Activated CD4-positive, alpha-beta T cell treated with anti-CD3 and anti-CD28 coated beads for 36 hours (primary cell): ENCODE measurements at regions not wholly inside any gene's neighbourhood (a gene's known extent, or its start where the extent isn't known, plus 50 kb on each side); places are given as distances from the start of the nearest gene placed in this dataset.
"Not testable (repeated sequence)": the region's sequence is repeated elsewhere in the genome, so short reads cannot be mapped to it uniquely, and the experiment has no call there.

Experiments
- ATAC-seq: fragments of 200-7000 bp; cut with Tn5 transposase; one replicate; pipeline ENCODE4 v1.10.0; 2021; ENCODE audit warnings: mild to moderate bottlenecking, moderate library complexity
- CTCF ChIA-PET: fragments of 350-600 bp; sonication (Branson Sonifier 250); formaldehyde crosslinking; loops from one replicate; lab custom pipeline; 2021; ENCODE audit warnings: antibody characterized with exemption; lab: Charles Lee
- POLR2A ChIA-PET: fragments of 350-600 bp; sonication (Branson Sonifier 250); formaldehyde crosslinking; loops from one replicate; lab custom pipeline; 2021; ENCODE audit warnings: antibody characterized with exemption, inconsistent platforms; lab: Charles Lee
- DNase-seq: peaks from one replicate; pipeline ENCODE4 v3.0.0-alpha.2; 2020
- H3K27ac Mint-ChIP-seq: one replicate; pipeline ENCODE4 v1.8.0; 2021; ENCODE audit warnings: mixed read lengths
- H3K27me3 Mint-ChIP-seq: one replicate; pipeline ENCODE4 v1.8.0; 2021; ENCODE audit warnings: mixed read lengths
- H3K36me3 Mint-ChIP-seq: one replicate; pipeline ENCODE4 v1.8.0; 2021; ENCODE audit warnings: low read depth, mixed read lengths
- H3K4me1 Mint-ChIP-seq: one replicate; pipeline ENCODE4 v1.8.0; 2021; ENCODE audit warnings: mixed read lengths
- H3K4me3 Mint-ChIP-seq: one replicate; pipeline ENCODE4 v1.8.0; 2021; ENCODE audit warnings: mild to moderate bottlenecking, moderate library complexity, mixed read lengths
- H3K9me3 Mint-ChIP-seq: one replicate; pipeline ENCODE4 v1.8.0; 2021; ENCODE audit warnings: low read depth, mixed read lengths
- intact Hi-C, 2 experiments: fragments of 100-400 bp; cut with DNase I in 1 of 2; cut with micrococcal nuclease in 1 of 2; formaldehyde crosslinking; loops; one replicate each; pipeline versions ENCODE4 v1.14.2 to v1.15.1; 2022 to 2024; cut with DNase I, micrococcal nuclease

DNA sequence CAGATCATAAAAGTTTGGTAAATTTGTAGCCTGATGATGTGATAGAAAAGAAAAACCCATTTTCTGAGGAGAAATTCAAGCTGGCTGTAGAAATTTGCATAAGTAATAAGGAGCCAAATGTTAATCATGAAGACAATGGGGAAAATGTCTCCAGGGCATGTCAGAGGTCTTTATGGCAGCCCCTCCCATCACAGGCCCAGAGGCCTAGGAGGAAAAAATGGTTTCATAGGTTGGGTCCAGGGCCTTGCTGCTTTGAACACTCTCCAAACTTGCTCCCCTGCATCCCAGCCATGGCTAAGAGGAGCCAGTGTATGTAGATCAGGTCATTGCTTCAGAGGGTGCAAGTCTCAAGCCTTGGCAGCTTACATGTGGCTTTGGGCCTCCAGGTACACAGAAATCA is 903.9 kb upstream of the ADAMTS5 start:
- CTCF ChIA-PET, H3K27me3 Mint-ChIP-seq, DNase-seq, H3K27ac Mint-ChIP-seq, H3K9me3 Mint-ChIP-seq, ATAC-seq, POLR2A ChIA-PET, intact Hi-C loops, H3K4me1 Mint-ChIP-seq, H3K36me3 Mint-ChIP-seq, H3K4me3 Mint-ChIP-seq: not testable (repeated sequence)

- H3K27ac Mint-ChIP-seq, POLR2A ChIA-PET, H3K4me1 Mint-ChIP-seq, ATAC-seq, DNase-seq, CTCF ChIA-PET, intact Hi-C loops, H3K36me3 Mint-ChIP-seq, H3K4me3 Mint-ChIP-seq, H3K9me3 Mint-ChIP-seq, H3K27me3 Mint-ChIP-seq: not testable (repeated sequence)
These were observed 893.5 kb upstream of the ADAMTS5 start for GRCh38 chr21:27860314-27860955.

- not testable (repeated sequence) for H3K27me3 Mint-ChIP-seq
These were observed 891.4 kb upstream of the ADAMTS5 start for GRCh38 chr21:27858053-27858825.

GRCh38 chr21:27856988-27857387 is 890.1 kb upstream of the ADAMTS5 start:
- H3K36me3 Mint-ChIP-seq, H3K4me1 Mint-ChIP-seq, H3K4me3 Mint-ChIP-seq, H3K27ac Mint-ChIP-seq, DNase-seq, ATAC-seq, CTCF ChIA-PET, H3K27me3 Mint-ChIP-seq, POLR2A ChIA-PET, H3K9me3 Mint-ChIP-seq, intact Hi-C loops: not testable (repeated sequence)

More at GRCh38 chr21:27858053-27858825, 891.4 kb upstream of the ADAMTS5 start:
- DNase-seq, CTCF ChIA-PET, H3K9me3 Mint-ChIP-seq, H3K27ac Mint-ChIP-seq, H3K4me1 Mint-ChIP-seq, POLR2A ChIA-PET, H3K4me3 Mint-ChIP-seq, intact Hi-C loops, H3K36me3 Mint-ChIP-seq, ATAC-seq: not testable (repeated sequence)

- peaks cover 5% of the 10 kb centered on the region for H3K9me3 Mint-ChIP-seq
- H3K4me1 Mint-ChIP-seq = no peaks in the 10 kb centered on the region
- no peaks in the 10 kb centered on the region for H3K27me3 Mint-ChIP-seq
These were observed 874.3 kb upstream of the ADAMTS5 start for GRCh38 chr21:27841084-27841672.

DNA sequence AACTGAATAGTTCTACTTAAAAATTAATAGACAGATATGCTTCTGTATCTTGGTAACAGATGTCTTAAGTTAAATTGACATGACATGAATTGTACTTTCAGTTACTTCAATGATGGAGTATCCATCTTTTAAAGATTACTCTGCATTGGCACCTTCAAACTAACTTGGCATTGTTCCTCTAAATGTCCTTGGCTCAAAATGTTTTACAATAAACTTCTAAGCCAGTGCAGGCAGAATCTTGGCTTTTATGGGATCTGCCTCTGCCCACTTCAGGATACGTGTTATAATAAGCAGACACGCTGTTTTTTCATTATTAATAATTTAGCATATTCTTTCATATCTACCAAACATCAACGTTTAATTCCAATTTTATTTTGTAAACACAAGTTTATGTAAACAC is 873.4 kb upstream of the ADAMTS5 start:
- no peaks in the 10 kb centered on the region for H3K4me1 Mint-ChIP-seq
- no peak overlapping the region for H3K27ac Mint-ChIP-seq
- intact Hi-C loops = no loop called here
- ATAC-seq (no peak), DNase-seq (no peak)
- no peaks in the 10 kb centered on the region for H3K36me3 Mint-ChIP-seq
- ChIA-PET POLR2A (no interaction called here), CTCF (no interaction called here)
- H3K4me3 Mint-ChIP-seq = no peak overlapping the region
- H3K27me3 Mint-ChIP-seq = no peaks in the 10 kb centered on the region
- H3K9me3 Mint-ChIP-seq = peaks cover 5% of the 10 kb centered on the region

More at GRCh38 chr21:27841084-27841672, 874.3 kb upstream of the ADAMTS5 start:
- ChIA-PET CTCF (no interaction called here), POLR2A (no interaction called here)
- intact Hi-C loops = no loop called here
- no peaks in the 10 kb centered on the region for H3K36me3 Mint-ChIP-seq
- H3K27ac Mint-ChIP-seq = no peak overlapping the region
- DNase-seq = no peak
- ATAC-seq = no peak
- H3K4me3 Mint-ChIP-seq = no peak overlapping the region

DNA sequence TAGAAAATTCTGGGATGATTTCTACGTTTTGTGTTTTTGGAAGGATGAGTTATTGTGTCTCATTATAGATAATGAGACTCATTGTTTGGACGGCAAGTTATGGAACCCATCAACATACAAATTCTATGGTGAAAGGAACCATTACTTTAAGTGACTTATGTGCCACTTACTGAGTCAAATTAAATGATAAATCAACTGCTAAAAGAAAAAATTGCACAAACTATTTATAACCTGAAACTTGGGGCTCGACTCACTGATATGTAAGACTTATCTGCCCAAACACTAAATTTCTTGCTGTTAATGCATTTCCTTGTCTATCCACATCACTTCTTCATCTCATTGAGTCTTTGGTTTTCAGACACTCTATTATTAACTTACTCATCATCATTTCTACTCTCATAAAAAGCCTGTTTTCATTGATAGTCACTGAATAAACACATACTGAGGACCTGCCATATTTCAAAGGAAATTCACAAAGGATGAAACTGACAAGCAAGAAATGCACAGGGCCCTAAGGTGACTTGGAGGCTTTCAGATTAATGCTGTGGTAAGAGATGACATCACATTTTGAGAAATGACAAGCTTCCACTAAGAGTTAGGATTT is 872.7 kb upstream of the ADAMTS5 start:
- H3K4me1 Mint-ChIP-seq = no peaks in the 10 kb centered on the region
- CTCF ChIA-PET = no interaction called here
- intact Hi-C loops = no loop called here
- H3K4me3 Mint-ChIP-seq = no peak overlapping the region
- no peak overlapping the region for H3K27ac Mint-ChIP-seq
- POLR2A ChIA-PET = no interaction called here
- ATAC-seq = no peak
- no peaks in the 10 kb centered on the region for H3K36me3 Mint-ChIP-seq
- no peak for DNase-seq
- peaks cover 5% of the 10 kb centered on the region for H3K9me3 Mint-ChIP-seq
- no peaks in the 10 kb centered on the region for H3K27me3 Mint-ChIP-seq

DNA sequence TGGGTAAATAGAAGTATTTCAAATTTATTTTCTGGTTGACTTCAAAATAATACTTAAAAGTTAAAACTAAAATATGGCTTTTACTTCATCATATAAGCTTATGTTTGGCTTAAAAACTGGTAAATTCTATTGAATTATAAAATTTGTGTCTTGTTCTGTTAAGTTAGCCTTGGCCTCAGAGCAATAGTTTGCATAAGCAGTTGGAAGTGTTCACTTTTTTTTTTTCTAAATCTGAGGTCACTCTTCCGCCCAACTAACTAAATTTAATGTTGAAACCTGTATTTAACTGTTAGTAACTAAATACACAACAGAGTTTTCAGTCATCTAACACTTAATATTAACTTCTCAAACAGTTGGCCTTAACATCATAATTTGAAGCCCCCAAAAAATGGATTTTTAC is 871.7 kb upstream of the ADAMTS5 start:
- no peak overlapping the region for H3K4me3 Mint-ChIP-seq
- intact Hi-C loops = no loop called here
- no peaks in the 10 kb centered on the region for H3K36me3 Mint-ChIP-seq
- H3K27me3 Mint-ChIP-seq = no peaks in the 10 kb centered on the region
- H3K4me1 Mint-ChIP-seq = no peaks in the 10 kb centered on the region
- ATAC-seq (no peak), DNase-seq (no peak)
- peaks cover 7% of the 10 kb centered on the region for H3K9me3 Mint-ChIP-seq
- POLR2A ChIA-PET = no interaction called here
- no peak overlapping the region for H3K27ac Mint-ChIP-seq
- CTCF ChIA-PET = interaction anchor here (0.7 kb wide), 1 partner anchor 39 kb away, joined by 3 read pairs; no protein-coding TSS in a partner anchor

DNA sequence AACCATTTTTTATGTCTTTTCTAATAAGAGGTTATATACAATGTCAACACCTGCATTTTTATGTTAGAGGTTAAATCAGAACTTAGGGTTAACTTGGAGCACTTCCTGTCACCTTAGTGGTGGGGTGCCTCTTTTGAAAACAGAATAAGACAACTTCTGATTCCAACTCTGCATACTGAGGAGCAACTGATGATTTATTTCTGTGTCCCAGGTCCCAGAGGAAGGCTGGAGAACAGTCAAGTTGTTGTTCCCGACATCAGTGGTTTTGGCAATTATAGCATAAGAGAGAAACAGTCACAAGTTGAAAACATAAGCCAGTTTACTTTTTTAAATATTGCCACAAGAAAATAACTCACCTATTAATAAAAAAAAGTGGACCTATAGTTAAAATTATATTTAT is 871.0 kb upstream of the ADAMTS5 start:
- no peaks in the 10 kb centered on the region for H3K4me1 Mint-ChIP-seq
- ATAC-seq = no peak
- H3K27me3 Mint-ChIP-seq = no peaks in the 10 kb centered on the region
- no peak overlapping the region for H3K4me3 Mint-ChIP-seq
- intact Hi-C loops = no loop called here
- DNase-seq = no peak
- CTCF ChIA-PET = interaction anchor here (0.7 kb wide), 1 partner anchor 38 kb away, joined by 3 read pairs; no protein-coding TSS in a partner anchor
- peaks cover 5% of the 10 kb centered on the region for H3K9me3 Mint-ChIP-seq
- no peaks in the 10 kb centered on the region for H3K36me3 Mint-ChIP-seq
- H3K27ac Mint-ChIP-seq = no peak overlapping the region
- POLR2A ChIA-PET = no interaction called here

GRCh38 chr21:27833298-27833697 is 866.4 kb upstream of the ADAMTS5 start:
- Mint-ChIP-seq H3K36me3 (no peaks in the 10 kb centered on the region), H3K27me3 (no peaks in the 10 kb centered on the region), H3K4me3 (no peak overlapping the region), H3K27ac (no peak overlapping the region), H3K9me3 (peaks cover 2% of the 10 kb centered on the region), H3K4me1 (no peaks in the 10 kb centered on the region)
- POLR2A ChIA-PET = no interaction called here
- CTCF ChIA-PET = interaction anchor here (0.6 kb wide), 1 partner anchor 13 kb away, joined by 3 read pairs; no protein-coding TSS in a partner anchor
- intact Hi-C loops = no loop called here
- no peak for DNase-seq
- ATAC-seq = no peak

GRCh38 chr21:27831816-27832569 is 865.1 kb upstream of the ADAMTS5 start:
- Mint-ChIP-seq H3K9me3 (peaks cover 2% of the 10 kb centered on the region), H3K36me3 (no peaks in the 10 kb centered on the region), H3K27me3 (no peaks in the 10 kb centered on the region), H3K4me3 (no peak overlapping the region), H3K4me1 (no peaks in the 10 kb centered on the region), H3K27ac (no peak overlapping the region)
- no peak for ATAC-seq
- CTCF ChIA-PET = no interaction called here
- intact Hi-C loops = no loop called here
- no peak for DNase-seq
- POLR2A ChIA-PET = no interaction called here
